HG02840 (cell line): ENCODE measurements at regions not wholly inside any gene's neighbourhood (a gene's known extent, or its start where the extent isn't known, plus 50 kb on each side); places are given as distances from the start of the nearest gene placed in this dataset.

Source experiments
- ATAC-seq: cut with Tn5 transposase; IDR thresholded peaks from one replicate; pipeline ENCODE4 v1.9.1; 2021; ENCODE audit warnings: mild to moderate bottlenecking, moderate library complexity, moderate number of reproducible peaks; ENCODE audit not compliant: unreplicated experiment, low FRiP score

DNA sequence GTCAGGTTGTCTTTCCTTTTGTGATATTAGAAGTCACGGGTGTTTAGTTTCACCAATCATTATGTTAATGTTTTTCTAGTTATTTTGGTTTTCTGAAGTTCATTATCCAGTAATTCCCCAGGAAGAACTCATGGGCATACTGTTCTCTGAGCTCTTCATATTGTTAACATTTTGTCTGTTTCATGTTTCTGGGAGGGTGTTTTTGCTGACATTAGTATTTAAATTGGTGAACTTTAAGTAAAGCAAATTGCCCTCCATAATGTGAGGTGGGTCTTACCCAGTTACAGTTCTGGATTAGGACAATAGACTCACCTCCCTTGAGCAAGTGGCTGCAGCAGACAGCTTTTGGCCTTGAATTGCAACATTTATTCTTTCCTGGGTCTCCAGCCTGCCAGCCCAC lies 163.4 kb downstream of the GPAT3 start:
- no peak for ATAC-seq

DNA sequence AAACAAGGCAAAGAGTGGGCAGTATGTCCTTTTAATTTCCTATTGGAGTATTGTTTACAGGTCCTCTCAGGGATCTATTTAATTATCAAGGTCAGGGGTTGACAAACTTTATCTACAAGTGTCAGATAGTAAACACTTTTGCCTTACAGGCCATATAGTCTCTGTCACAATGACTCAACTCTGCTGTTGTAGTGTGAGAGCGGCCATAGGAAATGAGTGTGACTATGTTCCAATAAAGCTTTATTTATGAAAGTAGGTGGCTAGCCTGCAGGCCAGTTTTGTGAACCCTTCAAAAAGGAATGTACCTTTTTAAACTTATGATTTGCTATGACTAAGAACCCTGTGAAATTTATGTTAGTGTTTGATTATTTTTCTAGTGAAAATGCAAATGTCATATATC lies 156.1 kb downstream of the GPAT3 start:
- no peak for ATAC-seq

DNA sequence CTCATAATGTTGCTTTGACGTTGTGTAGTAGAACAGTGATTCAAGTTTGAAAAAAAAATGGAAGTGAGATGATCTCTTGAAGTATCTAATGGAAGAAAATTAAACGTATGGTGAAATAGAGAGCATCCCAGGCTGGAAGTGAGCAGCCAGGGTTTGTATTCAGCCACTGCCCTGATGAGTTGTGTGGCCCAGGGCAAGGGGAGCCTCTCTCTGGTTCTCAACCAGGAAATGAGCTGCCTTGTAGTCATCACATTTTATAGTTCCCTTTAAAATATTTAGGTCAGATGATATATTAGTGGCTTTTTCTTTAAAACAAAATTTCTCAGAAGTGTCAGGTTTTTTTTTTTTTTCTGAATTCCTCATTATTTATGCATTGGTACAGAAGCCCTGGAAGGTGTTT lies 150.3 kb downstream of the GPAT3 start:
- ATAC-seq = no peak

DNA sequence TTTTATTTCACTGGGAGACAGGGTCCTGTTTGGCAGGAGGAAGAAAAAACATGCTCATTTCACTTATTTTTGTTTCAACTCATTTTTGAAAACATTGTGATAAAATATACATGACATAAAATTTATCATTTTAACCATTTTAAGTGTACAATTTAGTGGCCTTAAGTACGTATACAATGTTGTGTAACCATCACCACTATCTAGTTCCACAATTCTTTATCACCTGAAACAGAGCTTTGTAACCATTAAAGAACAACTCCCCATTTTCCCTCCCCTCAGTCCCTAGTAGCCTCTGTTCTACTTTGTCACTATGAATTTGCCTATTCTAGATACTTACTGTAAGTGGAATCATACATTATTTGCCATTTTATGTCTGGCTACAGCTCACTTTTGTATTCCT lies 143.8 kb downstream of the GPAT3 start:
- ATAC-seq = no peak

DNA sequence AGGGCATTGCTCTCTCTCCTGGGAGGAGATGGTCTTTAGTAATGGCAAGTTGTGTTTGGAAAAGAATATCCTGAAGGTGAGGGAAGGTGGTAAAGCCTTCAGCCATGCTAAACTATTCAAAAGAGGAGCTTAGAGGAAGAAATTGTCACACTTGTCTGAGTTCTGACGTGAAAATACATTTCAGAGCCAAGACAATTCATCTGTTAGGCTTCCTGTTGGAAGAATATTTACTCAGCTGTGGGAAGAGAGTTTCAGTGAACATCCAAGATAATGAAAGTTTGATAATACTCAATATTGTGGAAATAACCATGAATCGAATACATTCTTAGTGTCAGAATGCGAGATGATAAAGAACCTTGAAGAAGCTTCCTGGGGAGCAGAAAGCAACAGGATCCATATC lies 143.3 kb downstream of the GPAT3 start:
- no peak for ATAC-seq

DNA sequence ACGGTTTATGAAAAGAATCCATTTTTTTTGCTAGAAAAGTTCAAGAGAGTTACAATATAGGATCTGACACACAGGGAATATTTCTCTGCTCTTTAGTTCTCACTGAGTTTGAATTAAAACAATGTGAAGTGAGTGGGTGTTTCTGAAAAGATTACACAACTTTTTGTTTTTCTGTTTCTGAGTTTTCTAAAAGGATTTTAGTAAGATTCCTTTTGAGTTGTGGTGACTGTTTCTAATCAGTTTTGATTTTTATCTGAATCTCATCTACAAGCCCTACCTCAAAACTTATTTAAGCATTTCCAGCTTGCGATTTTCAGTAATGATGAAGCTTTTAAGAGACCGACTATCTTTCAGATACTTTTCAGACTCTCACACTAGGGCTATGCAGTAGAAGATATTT lies 141.7 kb downstream of the GPAT3 start:
- ATAC-seq = no peak

DNA sequence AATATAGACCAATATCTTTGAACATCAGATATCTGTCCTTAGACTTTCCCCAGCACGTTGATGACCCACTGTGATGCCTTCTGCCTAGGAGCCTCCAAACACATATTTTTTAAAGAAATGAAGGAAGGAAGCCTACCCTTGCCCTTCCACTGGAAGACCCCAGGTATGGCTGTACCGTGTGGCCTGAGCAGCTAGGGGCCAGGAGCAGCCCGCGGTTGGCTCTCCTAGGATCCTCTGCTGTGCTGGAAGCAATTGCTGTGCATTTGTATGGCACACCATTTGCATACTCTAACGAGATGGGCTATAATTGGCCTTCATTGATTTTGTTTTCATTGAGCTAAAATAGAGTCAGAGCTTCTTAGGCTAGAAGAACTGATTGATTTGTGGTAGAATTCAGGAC lies 128.8 kb downstream of the GPAT3 start:
- no peak for ATAC-seq

DNA sequence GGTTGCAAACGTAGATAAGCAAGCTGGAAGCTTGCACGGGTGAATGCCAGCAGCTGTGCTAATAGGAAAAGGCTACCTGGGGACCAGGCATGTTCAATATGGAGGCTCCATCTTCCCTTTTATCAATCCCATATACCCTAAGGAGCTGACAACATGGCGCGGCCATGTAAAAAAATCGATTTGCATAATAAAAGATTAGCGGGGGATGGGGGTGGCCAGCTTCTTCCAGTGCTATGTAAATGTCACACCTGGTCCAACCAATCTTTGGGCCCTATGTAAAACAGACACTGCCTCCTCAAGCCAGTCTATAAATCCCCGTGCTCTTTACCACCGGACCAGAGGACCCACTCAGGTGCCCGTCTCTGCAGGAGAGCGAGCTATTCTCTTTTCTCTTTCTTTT lies 128.2 kb downstream of the GPAT3 start:
- no peak for ATAC-seq

DNA sequence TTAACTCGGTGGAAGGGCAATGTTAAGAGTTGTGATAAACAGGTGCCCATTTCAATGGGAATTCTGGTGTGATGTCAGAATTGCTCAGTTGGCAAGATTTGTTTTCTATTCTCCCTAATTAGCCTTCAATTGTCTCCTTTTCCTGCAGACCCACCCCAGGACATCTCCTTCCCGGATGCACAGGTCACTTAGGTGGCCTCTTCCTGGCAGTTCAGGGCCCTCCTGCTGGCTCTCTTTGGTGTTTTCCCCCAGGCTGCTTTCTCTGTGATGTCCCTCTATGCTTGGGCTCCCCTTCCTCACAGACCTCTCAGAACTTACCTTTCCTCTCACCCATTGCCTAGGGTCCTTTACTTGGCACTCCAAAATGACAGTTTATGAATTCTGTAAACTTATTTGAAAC lies 126.3 kb downstream of the GPAT3 start:
- ATAC-seq = no peak

DNA sequence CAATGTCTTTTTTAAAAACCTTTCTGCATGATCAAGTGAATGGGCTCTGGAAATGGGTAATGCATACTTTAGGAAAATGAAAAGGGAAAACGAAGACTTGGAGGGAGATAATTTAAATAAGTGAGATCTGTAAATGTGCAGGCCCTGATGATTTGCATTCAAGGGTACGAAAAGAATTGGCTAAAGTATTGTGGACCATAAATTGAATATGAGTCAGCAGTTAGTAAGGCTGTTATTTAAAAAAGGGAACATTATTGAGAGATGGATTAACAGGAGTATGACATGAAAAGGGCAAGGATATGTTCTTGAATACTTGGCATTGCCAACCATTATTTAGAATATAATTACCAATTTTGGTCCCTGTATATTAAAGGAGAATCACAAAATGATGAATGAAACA lies 125.5 kb downstream of the GPAT3 start:
- no peak for ATAC-seq

DNA sequence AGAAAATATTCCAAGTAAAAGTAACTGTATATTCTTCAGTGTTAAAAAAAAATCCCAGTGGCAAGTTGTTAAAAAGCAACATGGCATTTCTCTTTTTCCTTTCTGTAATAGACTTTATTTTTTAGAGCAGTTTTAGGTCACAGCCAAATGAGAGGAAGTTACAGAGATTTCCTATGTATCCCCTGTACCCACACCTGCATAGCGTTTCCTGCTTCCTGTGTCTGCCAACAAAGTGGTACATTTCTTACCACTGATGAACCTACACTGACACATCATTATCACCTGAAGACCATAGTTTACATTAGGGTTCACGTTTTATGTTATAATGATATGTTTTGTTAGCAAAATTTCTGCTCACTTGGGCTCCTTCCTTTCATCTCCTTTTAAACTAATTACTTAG lies 124.7 kb downstream of the GPAT3 start:
- no peak for ATAC-seq

DNA sequence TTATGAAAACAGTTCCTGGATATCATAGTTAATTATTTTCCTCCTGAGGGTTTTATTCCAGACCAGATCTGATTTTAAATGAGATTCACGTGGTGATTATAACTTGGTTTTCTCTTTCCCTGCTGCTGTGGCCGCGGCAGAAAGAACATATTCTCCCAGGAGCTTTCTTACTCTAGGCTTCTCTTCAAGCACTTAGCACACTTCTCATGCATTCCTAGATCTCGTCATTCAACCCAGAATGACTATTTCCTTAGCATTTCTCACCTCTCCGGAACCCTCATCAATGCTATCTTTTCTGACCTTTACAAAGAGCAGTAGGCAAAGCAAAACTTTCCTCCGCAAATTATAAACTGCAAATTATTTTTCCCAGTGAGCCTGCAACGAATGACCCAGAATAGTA lies 122.9 kb downstream of the GPAT3 start:
- ATAC-seq = no peak

DNA sequence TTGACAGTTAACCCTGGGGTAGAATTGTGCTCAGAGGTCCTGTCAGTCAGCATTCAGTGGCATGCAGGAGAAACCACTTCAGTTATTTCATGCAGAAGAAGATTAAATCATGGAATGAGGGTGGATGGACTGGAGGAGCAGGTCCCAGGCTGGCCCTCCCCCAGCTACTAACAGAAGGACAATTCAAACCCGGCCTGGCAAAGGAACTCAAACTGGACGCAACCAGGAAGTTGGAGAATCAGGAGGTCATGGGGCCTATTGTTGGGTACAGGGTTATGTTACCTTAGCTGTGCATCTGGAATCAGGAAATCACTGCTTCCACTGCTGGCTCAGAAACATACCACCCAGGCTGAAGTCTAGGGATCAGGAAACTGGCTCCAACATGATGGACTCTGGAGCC lies 121.4 kb downstream of the GPAT3 start:
- ATAC-seq = no peak
